MM.1S (cell line): ENCODE measurements at regions not wholly inside any gene's neighbourhood (a gene's known extent, or its start where the extent isn't known, plus 50 kb on each side); places are given as distances from the start of the nearest gene placed in this dataset.

ENCODE experiments used
- DNase-seq: peaks from one replicate; pipeline ENCODE4 v3.0.0-alpha.2; 2015
- H2AFZ ChIP-seq: fragments of 300-600 bp; sonication (generic); 2 replicates; pipeline ENCODE4 v1.6.0; 2016; ENCODE audit warnings: antibody characterized with exemption, low read length
- H3F3A ChIP-seq: fragments of 300-600 bp; sonication (generic); 2 replicates; pipeline ENCODE4 v1.6.1; 2016; ENCODE audit warnings: mild to moderate bottlenecking, antibody characterized with exemption, low read length, moderate library complexity, mixed read lengths; ENCODE audit not compliant: insufficient read depth
- H3K27ac ChIP-seq: fragments of 300-600 bp; sonication (generic); 2 replicates; pipeline ENCODE4 v1.5.1; 2016; ENCODE audit warnings: mild to moderate bottlenecking, low read length
- H3K27me3 ChIP-seq: fragments of 300-600 bp; sonication (generic); replicated peaks from 2 replicates; pipeline ENCODE4 v1.6.0; 2016; ENCODE audit warnings: low read length; ENCODE audit not compliant: insufficient read depth
- H3K36me3 ChIP-seq: fragments of 300-600 bp; sonication (generic); replicated peaks from 2 replicates; pipeline ENCODE4 v1.6.1; 2016; ENCODE audit warnings: mild to moderate bottlenecking, low read length, mixed read lengths; ENCODE audit not compliant: insufficient read depth
- H3K4me1 ChIP-seq: fragments of 300-600 bp; sonication (generic); 2 replicates; pipeline ENCODE4 v1.6.1; 2016; ENCODE audit warnings: low read length, mixed read lengths
- H3K4me2 ChIP-seq: fragments of 300-600 bp; sonication (generic); 2 replicates; pipeline ENCODE4 v1.6.0; 2016; ENCODE audit warnings: low read depth, low read length
- H3K4me3 ChIP-seq: fragments of 300-600 bp; sonication (generic); 2 replicates; pipeline ENCODE4 v1.5.1; 2016; ENCODE audit warnings: low read length, mixed read lengths
- H3K79me2 ChIP-seq: fragments of 300-600 bp; sonication (generic); 2 replicates; pipeline ENCODE4 v1.6.1; 2016; ENCODE audit warnings: mixed run types, low read length, mixed read lengths
- H3K9ac ChIP-seq: fragments of 300-600 bp; sonication (generic); 2 replicates; pipeline ENCODE4 v1.6.1; 2016; ENCODE audit warnings: low read length, mixed read lengths
- H3K9me2 ChIP-seq: fragments of 300-600 bp; sonication (generic); replicated peaks from 2 replicates; pipeline ENCODE4 v1.6.1; 2016; ENCODE audit warnings: mild to moderate bottlenecking, low read length, mixed read lengths; ENCODE audit not compliant: insufficient read depth
- H3K9me3 ChIP-seq: fragments of 300-600 bp; sonication (generic); replicated peaks from 2 replicates; pipeline ENCODE4 v1.6.1; 2016; ENCODE audit warnings: mild to moderate bottlenecking, low read length, mixed read lengths; ENCODE audit not compliant: insufficient read depth
- H4K20me1 ChIP-seq: fragments of 300-600 bp; sonication (generic); 2 replicates; pipeline ENCODE4 v1.6.1; 2016; ENCODE audit warnings: mild to moderate bottlenecking, low read length, moderate library complexity, mixed read lengths; ENCODE audit not compliant: insufficient read depth
- CTCF ChIP-seq: fragments of 300-600 bp; sonication (generic); IDR thresholded peaks from 2 replicates; pipeline ENCODE4 v1.5.1; 2016; ENCODE audit warnings: antibody characterized with exemption, low read length, mixed read lengths
- EZH2 ChIP-seq: fragments of 300-600 bp; sonication (generic); optimal IDR thresholded peaks from 2 replicates; pipeline ENCODE3; 2017; ENCODE audit warnings: low read depth, mild to moderate bottlenecking, antibody characterized with exemption, low read length, mixed read lengths
- EZH2phosphoT487 ChIP-seq: fragments of 300-600 bp; sonication (generic); IDR thresholded peaks from 2 replicates; pipeline ENCODE4 v1.6.1; 2018; ENCODE audit warnings: antibody characterized with exemption, low read length

GRCh38 chrX:1870421-1870820, 255.6 kb downstream of the ASMT start:
- H3K9me2 ChIP-seq, result no peaks in the 10 kb centered on the region
- H3K36me3 ChIP-seq, result no peaks in the 10 kb centered on the region
- H4K20me1 ChIP-seq, result no peaks in the 10 kb centered on the region
- no peak overlapping the region for H3K27ac ChIP-seq
- DNase-seq, result no peak
- H3F3A ChIP-seq, result no peaks in the 10 kb centered on the region
- H3K27me3 ChIP-seq, result no peaks in the 10 kb centered on the region
- no peak overlapping the region for H3K4me2 ChIP-seq
- no peaks in the 10 kb centered on the region for H3K79me2 ChIP-seq
- no peak for TF ChIP-seq CTCF
- TF ChIP-seq EZH2, result no peak
- TF ChIP-seq EZH2phosphoT487, result no peak
- no peaks in the 10 kb centered on the region for H3K4me1 ChIP-seq
- H3K4me3 ChIP-seq, result no peak overlapping the region
- no peaks in the 10 kb centered on the region for H3K9me3 ChIP-seq
- no peak overlapping the region for H3K9ac ChIP-seq
- no peak overlapping the region for H2AFZ ChIP-seq

GRCh38 chrX:1871887-1872286, 257.0 kb downstream of the ASMT start:
- Histone ChIP-seq H3K4me1 (no peaks in the 10 kb centered on the region), H3K36me3 (no peaks in the 10 kb centered on the region), H3F3A (no peaks in the 10 kb centered on the region), H3K9me2 (no peaks in the 10 kb centered on the region), H3K4me3 (no peak overlapping the region), H3K4me2 (no peak overlapping the region), H3K79me2 (no peaks in the 10 kb centered on the region), H3K9ac (no peak overlapping the region), H2AFZ (no peak overlapping the region), H3K27ac (no peak overlapping the region), H3K9me3 (no peaks in the 10 kb centered on the region), H3K27me3 (no peaks in the 10 kb centered on the region), H4K20me1 (no peaks in the 10 kb centered on the region)
- DNase-seq, result no peak
- TF ChIP-seq EZH2, result no peak
- TF ChIP-seq CTCF, result no peak
- TF ChIP-seq EZH2phosphoT487, result no peak

- Histone ChIP-seq H3K9ac (no peak overlapping the region), H3F3A (no peaks in the 10 kb centered on the region), H4K20me1 (no peaks in the 10 kb centered on the region), H3K4me3 (no peak overlapping the region), H3K27me3 (no peaks in the 10 kb centered on the region), H3K4me1 (no peaks in the 10 kb centered on the region), H3K27ac (no peak overlapping the region), H2AFZ (no peak overlapping the region), H3K79me2 (no peaks in the 10 kb centered on the region), H3K9me3 (no peaks in the 10 kb centered on the region), H3K36me3 (no peaks in the 10 kb centered on the region), H3K4me2 (no peak overlapping the region), H3K9me2 (no peaks in the 10 kb centered on the region)
- TF ChIP-seq EZH2 (no peak), EZH2phosphoT487 (no peak), CTCF (no peak)
- DNase-seq, result no peak
These were observed 258.8 kb downstream of the ASMT start for GRCh38 chrX:1873671-1874070.
